ENCODE measurements at regions not wholly inside any gene's neighbourhood (a gene's known extent, or its start where the extent isn't known, plus 50 kb on each side); places are given as distances from the start of the nearest gene placed in this dataset.

DNA sequence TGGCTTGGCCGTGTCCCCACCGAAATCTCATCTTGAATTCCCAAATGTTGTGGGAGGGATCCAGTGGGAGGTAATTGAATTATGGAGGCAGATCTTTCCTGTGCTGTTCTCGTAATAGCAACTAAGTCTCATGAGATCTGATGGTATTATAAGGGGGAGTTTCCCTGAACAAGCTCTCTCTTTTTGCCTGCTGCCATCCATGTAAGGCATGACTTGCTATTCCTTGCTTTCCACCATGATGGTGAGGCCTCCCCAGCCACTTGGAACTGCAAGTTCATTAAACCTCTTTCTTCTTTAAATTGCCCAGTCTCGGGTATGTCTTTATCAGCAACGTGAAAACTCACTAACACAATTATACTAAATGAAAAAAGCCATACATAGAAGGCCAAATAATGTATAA lies 101.3 kb upstream of the LYPLAL1 start:
- TF ChIP-seq, protein P1, sequence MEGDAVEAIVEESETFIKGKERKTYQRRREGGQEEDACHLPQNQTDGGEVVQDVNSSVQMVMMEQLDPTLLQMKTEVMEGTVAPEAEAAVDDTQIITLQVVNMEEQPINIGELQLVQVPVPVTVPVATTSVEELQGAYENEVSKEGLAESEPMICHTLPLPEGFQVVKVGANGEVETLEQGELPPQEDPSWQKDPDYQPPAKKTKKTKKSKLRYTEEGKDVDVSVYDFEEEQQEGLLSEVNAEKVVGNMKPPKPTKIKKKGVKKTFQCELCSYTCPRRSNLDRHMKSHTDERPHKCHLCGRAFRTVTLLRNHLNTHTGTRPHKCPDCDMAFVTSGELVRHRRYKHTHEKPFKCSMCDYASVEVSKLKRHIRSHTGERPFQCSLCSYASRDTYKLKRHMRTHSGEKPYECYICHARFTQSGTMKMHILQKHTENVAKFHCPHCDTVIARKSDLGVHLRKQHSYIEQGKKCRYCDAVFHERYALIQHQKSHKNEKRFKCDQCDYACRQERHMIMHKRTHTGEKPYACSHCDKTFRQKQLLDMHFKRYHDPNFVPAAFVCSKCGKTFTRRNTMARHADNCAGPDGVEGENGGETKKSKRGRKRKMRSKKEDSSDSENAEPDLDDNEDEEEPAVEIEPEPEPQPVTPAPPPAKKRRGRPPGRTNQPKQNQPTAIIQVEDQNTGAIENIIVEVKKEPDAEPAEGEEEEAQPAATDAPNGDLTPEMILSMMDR (conservative IDR thresholded peaks at IDR 0.05; ENCODE audit: low read depth, low read length), result no peak
- no peak for TF ChIP-seq EZH2 (IDR thresholded peaks at IDR 0.05; ENCODE audit: low read length, unreplicated experiment)
- TF ChIP-seq EZH2phosphoT487 (IDR thresholded peaks at IDR 0.05; ENCODE audit: borderline replicate concordance, low read length), result no peak
